GM19328 (cell line): ENCODE measurements at regions not wholly inside any gene's neighbourhood (a gene's known extent, or its start where the extent isn't known, plus 50 kb on each side); places are given as distances from the start of the nearest gene placed in this dataset.
"Not testable (repeated sequence)": the region's sequence is repeated elsewhere in the genome, so short reads cannot be mapped to it uniquely, and the experiment has no call there.

ENCODE experiments used
- ATAC-seq: cut with Tn5 transposase; IDR thresholded peaks from one replicate; pipeline ENCODE4 v1.9.1; 2021; ENCODE audit warnings: mild to moderate bottlenecking, moderate library complexity; ENCODE audit not compliant: unreplicated experiment

DNA sequence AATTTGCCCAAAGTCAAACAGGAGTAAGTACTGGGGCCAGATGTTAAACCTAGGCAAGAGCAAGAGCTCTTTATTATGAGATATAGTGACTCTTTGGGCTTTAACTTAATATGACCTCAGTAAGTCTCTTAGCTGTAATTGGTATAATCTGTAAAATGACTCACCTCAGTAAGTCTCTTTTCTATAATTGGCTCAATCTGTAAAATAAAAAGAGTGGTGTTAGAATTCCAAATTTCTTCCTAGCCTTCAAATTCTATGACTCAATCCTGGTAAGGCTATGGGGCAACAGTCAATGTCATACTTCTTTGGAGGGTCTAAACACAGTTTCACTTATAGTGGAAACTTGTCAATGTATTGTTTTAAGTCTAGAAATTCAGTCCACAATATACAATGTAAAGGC is 1608.9 kb upstream of the PIK3C3 start:
- ATAC-seq = no peak

DNA sequence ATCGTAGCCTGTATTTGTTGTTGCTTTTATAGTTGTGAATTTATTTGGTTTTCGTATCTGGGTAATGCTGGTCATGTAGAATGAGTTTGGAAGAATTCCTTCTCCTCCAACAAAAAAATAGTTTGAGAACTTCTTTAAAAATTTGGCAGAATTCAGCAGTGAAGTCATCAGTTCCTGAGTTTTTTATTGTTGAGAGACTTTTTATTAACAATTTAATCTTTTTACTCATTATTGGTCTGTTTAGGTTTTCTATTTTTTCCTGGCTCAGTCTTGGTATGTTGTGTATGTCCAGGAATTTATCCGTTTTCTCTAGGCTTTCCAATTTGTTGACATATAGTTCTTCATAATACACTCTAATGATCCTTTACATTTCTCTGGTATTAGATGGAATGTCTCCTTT is 1613.3 kb upstream of the PIK3C3 start:
- no peak for ATAC-seq

DNA sequence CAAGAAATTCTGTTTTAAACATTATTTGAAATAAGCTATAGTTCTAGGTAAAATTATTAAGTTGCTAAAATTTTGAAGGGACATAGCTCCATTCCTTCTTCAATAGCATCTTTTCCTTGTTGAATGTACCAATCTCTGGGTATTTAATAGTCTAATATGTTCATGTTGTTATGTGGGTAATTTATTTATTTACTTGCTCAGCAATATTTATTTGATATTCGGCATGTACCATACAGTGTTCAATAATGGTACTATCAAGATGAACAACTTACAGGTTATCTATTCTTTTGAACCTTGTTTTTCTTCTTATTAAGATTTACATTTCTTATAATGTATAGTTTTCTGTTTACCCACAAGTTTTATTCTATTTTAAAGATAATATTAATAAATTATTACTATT is 1616.8 kb upstream of the PIK3C3 start:
- no peak for ATAC-seq

DNA sequence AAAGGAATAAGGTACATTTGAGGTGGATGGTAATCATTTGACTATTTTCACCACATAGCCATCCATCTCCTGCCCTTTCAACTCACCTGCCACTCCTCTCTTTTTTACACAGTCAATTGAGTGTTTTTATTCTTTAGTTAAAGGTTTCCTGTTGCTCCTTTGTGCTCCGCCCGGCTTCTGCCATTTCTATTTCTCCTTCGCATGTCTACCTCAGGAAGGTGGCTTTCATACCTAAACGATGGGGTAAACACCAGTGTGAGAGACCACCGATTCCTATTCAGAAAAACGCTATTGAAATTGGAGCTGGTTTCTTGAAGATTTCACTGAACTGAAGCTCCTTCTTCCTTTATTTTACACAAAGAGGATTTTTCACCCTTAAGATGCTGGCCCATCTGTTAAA is 1628.0 kb upstream of the PIK3C3 start:
- no peak for ATAC-seq

DNA sequence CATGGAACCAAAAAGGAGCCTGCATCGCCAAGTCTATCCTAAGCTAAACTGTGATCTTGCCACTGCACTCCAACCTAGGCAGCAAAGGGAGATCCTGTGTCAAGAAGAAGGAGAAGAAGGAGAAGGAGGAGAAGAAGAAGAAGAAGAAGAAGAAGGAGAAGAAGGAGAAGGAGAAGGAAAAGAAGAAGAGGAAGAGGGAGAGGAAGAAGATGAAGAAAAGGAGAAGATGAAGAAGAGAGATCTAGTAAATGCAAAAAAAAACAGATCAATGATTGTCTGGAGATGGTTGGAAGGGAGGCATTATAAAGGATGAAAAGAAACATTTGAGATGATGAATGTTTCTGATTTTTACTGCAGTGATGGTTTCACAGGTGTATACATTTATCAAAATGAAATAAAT is 1629.0 kb upstream of the PIK3C3 start:
- no peak for ATAC-seq

DNA sequence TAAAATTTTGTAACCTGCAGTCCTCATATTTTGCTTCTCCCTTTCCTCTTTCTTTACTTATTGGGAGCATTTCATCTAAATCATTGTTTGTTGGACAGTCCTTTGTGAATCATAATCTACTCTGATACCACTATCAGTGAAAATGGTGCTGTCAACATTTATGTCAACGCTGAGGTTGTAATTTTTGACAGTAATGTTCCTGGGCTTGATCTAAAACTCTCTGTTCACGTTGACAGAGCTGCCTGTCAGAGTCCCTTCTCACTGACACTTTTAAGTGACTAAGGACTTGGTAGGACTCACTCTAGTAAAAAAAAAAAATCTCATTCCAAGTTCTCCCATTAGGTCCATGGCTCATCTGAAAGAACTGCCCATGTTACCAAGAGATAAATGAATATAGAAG is 1640.8 kb upstream of the PIK3C3 start:
- no peak for ATAC-seq

DNA sequence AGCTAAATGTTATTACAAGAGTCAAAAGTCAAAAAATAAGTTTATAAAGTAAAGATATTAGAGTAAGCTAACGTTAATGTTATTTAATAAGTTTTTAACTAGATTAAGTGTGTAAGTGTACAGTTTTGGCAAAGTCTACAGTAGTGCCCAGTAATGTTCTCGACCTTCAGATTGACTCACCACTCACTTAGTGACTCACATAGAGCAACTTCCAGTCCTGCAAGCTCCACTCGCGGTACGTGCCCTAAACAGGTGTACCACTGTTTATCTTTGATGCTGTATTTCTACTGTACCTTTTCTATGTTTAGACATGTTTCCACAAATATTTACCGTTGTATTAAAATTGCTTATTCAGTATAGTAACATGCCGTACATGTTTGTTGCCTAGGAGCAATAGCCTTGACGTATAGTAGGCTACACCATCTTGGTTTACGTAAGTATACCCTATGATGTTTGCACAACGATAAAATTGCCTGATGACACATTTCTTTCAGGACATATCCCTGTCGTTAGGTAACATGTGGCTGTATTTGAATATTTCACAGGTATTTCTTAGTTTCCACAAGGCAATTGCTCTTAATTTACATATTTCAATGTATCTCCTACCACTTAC is 1641.9 kb upstream of the PIK3C3 start:
- ATAC-seq = no peak

DNA sequence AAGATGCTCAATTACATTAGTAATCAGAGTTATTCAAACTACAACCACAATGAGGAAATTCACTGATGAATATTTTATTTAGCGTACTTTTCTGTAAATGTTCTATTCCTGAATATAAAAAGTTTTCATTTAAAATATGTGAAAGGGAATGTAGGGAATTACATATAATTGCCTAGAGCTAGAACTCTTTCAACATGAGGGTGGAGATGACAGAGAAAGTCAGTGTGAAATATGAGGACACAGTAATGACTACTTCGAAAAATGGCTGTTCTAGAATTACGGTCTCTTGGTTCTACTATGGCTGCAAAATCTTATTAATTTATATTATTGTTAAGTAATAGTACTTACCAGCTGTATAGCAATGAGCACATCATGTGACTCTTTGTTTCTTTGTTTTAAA is 1647.4 kb upstream of the PIK3C3 start:
- ATAC-seq = no peak

DNA sequence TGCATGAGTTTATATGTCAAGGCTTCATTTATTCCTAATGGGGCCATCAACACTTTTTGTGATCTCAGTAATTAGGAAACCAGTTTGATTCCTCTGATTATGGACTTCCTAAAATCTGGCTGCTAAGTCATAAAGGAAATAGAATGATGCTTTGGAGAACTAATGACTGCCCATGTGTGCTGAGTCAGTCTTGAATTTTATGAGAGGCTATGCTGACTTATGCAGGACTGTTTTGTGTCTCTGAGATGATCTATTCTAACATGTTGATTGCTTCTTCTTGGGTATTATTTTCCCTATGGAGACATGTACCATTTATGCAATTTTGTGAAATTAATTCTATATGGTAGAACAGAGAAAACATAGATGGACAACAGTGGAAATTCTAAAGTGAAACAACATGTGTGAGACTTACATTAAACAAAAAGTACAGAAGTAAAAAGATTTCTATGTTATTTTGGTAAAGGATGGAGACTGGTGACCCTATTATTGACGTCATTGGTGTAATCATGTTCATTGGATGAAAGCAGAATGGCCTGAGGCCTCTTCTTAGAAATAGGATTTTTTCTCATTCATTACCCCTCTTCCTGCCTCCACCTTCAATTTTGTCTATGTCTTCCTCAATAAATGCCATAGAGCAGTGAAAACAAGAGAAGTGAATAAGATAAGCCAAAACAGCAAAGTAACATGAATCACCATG is 1658.2 kb upstream of the PIK3C3 start:
- ATAC-seq = no peak

DNA sequence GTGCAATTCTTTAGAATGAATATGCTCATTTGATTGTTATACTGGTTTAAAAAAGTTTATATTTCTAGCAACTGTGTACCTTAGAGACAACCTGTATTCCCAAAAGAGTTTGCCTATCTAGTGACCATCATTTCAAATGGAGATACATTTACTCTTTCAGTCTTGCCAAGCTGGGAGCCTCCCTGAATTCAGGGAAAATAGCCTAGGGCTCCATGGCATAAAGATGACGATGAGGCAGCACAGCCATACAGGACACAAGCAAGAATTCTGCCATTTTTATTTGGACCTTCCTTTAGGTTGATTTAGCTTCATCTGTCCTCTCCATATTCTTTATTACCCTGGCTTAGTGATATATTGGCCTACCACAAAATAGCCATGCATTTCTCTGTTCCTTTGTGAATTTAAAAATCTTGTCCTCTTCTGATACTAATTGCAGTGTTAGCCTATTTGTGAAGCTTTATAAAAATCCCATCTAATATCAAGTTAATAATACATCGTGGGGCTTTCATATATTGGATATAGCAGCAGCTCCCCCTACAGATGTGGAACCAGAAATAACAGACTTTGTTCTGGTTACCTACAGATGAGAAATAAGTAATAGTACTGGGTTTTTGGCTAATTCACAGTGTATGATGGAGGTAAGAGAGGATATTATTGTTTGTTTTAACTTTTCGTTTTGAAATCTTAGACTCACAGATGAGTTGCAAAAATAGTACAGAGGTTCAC is 1661.9 kb upstream of the PIK3C3 start:
- no peak for ATAC-seq

DNA sequence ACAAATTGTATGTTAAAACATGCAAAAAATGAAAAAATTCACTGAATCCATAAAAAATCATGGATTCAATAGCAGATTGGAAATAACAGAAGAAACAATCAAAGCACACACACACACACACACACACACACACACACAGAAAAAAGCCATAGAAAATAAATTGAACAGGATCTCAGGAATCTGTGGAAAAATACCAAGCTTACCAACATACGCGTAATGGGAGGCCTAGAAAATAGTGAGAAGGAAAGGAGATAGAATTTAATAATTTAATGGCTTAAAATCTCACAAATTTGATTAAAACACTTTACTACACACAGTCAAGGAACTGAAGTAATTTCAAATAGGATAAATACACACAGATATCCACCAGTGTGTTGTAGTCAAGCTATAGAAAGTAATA is 1671.5 kb upstream of the PIK3C3 start:
- no peak for ATAC-seq

DNA sequence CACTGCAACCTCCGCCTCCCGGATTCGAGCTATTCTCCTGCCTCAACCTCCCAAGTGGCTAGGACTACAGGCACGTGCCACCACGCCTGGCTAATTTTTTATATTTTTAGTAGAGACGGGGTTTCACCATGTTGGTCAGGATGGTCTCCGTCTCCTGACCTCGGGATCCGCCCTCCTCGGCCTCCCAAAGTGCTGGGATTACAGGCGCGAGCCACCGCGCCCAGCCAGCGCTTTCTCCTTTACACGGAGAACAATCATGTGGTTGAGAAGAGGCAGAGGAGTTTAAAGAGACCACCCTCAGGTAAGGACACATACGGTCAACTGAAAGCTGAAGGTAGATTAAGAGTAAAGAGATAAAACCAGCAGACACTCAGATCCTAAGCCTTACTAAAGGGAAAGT is 1673.7 kb upstream of the PIK3C3 start:
- not testable (repeated sequence) for ATAC-seq

DNA sequence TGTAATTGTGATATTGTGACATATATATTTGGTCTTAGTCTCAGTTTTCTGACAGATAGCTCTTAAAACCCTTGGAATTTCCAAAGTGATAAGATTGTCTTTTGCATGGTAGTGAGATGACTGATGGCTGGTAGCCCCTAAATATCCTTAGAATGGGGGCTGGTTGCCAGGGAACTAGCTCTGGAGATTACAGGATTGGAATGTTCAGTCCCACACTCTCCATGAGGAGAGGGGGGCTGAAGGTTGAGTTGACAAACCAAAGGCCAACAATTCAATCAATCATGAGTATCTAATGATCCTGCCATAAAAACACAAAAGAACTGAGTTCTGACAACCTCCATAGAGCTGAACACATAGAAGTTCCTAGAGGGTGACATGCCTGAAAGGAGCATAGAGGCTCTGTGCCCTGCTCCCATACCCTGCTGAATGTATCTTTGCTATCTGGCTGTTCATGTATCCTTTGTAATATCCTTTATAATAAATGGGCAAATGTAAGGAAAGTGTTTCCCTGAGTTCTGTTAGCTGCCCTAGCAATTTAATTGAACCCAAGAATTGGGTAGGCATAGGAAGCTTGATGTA is 1680.3 kb upstream of the PIK3C3 start:
- no peak for ATAC-seq

DNA sequence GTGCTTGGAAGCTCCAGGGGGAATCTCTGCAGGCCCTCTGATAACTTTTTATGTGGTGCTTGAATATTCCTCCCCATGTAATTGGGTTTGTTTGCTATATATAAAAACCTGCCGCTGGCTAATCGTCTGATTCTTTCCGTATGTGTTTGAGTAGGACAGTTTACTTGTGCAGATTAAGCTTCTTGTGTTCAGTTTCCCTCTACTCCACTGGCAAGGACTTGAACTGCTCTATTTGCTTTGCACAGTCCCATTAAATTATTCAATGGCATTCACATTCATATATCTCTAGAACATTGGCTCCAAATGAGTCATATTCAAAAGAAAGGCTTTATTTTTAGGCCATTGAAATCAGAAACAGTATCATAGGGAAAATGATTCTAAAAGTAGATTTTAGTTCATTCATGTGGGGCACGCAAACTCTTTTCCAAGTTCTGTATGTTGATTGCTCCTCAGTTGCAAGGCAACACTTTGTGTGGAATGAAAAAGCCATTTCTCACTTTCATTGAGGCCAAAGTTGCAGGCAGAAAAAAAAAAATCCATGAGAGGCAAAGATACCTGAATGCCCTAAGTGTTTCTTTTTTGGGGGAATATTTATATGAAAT is 1682.3 kb upstream of the PIK3C3 start:
- ATAC-seq = no peak

DNA sequence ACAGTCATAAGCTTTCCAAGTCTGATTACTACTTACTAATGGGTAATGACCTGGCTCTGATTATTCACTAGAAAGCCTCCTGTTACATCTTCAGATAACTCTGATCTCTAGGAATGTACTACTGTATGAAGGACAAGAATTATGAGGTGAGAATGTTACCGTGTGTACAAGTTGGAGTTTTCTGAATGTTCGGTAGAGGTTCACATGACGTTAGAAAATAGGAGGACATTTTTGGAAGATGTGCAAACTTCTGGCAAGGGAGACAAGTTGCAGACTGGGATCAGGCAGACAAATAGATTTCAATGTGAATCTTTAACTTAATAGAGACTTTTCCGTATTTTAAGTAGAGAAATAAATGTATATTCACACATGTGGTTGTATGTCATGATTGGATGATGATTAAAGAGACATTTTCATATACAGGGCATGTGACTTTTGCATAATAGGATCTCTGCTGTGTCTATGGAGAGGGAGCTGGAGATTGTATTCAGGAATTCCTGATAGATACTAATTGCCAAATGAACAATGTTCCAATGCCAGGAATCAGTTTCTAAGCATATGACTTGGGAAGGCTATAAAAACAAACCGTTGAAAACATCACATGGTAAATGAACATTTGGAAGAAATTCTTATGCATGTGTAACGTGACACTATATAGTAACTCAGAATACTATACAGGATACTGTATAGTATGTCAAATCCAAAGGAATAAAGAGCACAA is 1695.8 kb upstream of the PIK3C3 start:
- no peak for ATAC-seq

DNA sequence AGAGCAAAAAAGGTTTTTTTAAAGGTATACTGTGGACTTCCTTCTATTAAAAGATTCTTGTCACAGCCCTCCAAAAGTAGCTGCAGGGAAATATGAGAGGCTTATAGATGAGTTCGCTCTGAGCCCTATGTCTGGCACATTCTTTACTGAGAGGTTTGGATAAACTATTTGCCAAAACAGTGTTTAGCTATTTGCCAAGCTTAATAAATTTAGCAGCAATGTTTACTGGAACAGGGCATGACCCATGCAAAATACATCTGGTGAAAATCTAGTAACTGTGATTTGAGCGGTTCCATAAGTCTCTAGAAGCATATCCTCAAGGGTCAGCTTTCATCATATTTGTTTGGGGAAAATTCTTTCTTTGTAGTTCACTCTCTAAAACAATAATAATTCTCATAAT is 1696.7 kb upstream of the PIK3C3 start:
- ATAC-seq = no peak

DNA sequence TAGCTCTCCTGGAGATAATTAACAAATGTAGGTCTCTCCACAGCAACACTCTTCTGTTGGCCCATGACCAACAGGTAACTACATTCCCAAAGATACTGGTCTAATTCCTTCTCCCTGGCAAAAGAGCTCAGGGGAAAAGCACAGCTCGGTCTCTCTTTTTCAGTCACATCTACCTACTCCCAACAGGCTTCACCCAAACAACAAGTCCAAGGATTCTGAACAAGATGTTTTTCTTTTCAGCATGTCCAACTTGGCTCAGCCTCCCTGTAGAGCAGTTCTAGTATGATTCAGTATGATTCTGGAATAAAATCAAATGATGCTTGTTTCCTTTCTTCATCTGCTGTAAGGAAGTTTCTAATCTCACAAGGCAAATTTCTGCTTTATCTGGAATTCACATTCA is 1704.8 kb upstream of the PIK3C3 start:
- ATAC-seq = no peak

DNA sequence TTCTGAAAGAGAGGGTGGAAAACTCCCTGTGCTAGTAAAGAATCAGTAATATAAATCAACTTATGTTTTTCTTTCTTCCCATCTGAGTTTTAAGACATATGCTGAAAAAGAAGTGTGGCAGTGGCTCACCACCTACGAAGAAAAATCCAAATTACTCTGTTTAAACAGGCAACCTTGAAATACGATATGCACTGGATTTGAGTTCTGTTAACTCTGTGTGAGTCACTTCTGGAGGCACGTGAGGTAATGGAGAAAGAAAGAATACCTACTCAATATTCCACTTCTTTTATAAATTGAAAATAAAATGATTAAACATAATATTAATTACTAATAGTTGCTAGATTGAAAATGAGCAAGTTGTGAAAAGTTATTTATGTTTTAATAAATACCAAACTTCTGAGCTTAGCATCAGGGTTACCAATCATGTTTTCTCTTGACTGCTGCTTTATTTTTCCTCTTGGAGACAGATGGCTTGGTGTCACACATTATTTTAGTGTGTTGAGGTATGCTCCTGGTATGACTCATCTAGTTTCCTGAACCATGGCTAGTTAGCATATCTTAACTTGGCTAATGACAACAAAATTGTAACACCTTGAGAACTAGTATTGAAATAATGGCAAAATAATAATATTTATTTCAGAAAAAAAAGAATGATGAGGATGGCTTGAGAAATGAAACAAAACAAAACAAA is 1705.5 kb upstream of the PIK3C3 start:
- no peak for ATAC-seq

DNA sequence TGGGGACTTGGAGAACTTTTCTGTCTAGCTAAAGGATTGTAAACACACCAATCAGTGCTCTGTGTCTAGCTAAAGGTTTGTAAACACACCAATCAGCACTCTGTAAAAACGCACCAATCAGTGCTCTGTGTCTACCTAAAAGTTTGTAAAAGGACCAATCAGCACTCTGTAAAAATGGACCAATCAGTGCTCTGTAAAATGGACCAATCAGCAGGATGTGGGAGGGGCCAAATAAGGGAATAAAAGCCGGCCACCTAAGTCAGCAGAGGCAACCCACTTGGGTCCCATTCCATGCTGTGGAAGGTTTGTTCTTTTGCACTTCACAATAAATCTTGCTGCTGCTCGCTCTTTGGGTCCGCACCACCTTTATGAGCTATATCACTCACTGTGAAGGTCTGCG is 1709.4 kb upstream of the PIK3C3 start:
- not testable (repeated sequence) for ATAC-seq

DNA sequence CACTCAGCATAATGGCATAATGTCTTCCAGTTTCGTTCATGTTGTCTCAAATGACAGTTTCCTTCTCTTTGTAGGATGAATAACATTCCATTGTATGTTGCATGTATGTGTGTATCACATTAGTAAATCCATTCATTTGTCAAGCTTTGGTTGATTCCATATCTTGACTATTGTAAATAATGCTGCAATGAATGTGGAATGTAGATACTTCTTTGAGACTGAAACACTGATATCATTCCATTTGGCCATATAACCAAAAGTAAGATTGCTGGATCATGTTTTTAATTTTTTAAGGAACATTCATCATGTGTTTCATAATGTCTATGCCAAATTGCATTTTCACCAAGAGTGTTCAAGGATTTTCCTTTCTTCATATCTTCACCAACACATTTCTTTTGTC is 1711.4 kb upstream of the PIK3C3 start:
- ATAC-seq = no peak
